Stimulated activated memory B cell treated with anti-CD40 and anti-IgM and Interleukin-4, amounts not matched to agents 10 μg/mL and 1 μg/mL and 100 μg/mL, for 72 hours (primary cell): ENCODE measurements at regions not wholly inside any gene's neighbourhood (a gene's known extent, or its start where the extent isn't known, plus 50 kb on each side); places are given as distances from the start of the nearest gene placed in this dataset.

Experiments used
- ATAC-seq: fragments of 150-1000 bp; cut with Tn5 transposase; 2 replicates; pipeline ENCODE4 v1.10.0; 2021
- H3K27ac Mint-ChIP-seq: one replicate; pipeline ENCODE4 v1.8.0; 2022; ENCODE audit warnings: mild to moderate bottlenecking, mixed read lengths
- H3K27me3 Mint-ChIP-seq: one replicate; pipeline ENCODE4 v1.8.0; 2022; ENCODE audit warnings: mixed read lengths
- H3K36me3 Mint-ChIP-seq: one replicate; pipeline ENCODE4 v1.8.0; 2022; ENCODE audit warnings: mixed read lengths
- H3K4me1 Mint-ChIP-seq: one replicate; pipeline ENCODE4 v1.8.0; 2022; ENCODE audit warnings: mixed read lengths
- H3K4me3 Mint-ChIP-seq: one replicate; pipeline ENCODE4 v1.8.0; 2022; ENCODE audit warnings: mild to moderate bottlenecking, moderate library complexity, mixed read lengths
- H3K9me3 Mint-ChIP-seq: one replicate; pipeline ENCODE4 v1.8.0; 2022; ENCODE audit warnings: mixed read lengths

DNA sequence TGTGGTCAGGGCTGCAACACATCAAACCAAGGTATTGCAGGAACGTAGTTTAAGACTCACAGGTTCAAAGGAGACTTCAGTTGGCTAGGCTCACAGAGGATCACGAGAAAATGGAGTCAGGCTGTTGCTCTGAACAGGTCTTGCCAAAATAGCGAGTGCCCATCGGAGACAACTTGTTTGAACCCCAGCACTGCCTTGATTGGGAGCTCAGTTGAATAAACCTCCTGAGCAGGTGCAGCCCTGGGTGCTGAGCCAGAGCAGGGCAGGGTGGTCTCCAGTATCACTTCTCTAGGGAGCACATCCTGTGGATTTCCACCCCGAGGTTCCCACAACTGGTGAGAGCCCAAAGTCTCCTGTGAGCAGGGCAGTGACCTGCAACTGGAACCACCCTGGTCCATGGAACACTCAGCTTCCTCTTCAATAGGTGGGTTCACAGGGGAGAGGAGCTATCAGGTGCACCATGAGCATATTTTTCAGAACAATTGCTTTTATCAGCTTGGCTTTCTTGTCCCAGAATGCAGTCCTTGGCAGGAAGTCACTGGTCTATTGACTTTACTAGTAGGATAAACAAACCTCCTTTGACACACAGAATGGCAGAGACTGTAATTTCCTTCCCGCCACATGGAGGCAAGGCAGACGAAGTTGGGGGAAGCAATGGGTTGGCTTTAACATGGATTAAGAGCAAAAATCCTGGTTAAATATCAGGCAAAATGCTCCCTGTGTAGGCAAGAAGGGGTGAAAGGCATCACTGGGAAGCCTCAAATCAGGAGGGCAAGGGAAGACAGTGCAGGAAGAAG is 267.7 kb upstream of the FOXQ1 start:
- no peak for ATAC-seq
- H3K27ac Mint-ChIP-seq, result no peak overlapping the region

DNA sequence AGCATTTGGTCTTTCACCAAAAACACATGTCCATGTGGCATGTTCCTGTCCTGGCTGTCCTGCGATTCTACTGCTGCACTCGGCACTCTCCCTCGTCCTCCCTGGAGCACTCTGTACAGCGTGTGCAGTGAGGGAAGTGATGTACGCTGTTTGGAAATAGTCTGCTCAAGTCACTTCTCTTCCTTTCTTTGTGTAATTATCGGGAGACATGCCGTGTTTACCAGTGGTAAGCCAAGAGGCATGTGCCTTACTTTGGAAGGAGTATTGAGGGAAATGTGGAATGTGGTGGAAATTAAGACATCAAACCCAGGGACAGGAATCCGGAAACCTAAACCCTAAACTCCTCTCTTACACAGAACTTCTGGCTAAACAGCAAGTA is 268.5 kb upstream of the FOXQ1 start:
- H3K4me3 Mint-ChIP-seq, result no peak overlapping the region
- H3K9me3 Mint-ChIP-seq, result peaks cover 3% of the 10 kb centered on the region
- no peaks in the 10 kb centered on the region for H3K4me1 Mint-ChIP-seq
- no peak overlapping the region for H3K27ac Mint-ChIP-seq
- peaks cover 51% of the 10 kb centered on the region for H3K27me3 Mint-ChIP-seq
- H3K36me3 Mint-ChIP-seq, result no peaks in the 10 kb centered on the region
- no peak for ATAC-seq

More for the DNA sequence above, 267.7 kb upstream of the FOXQ1 start:
- Mint-ChIP-seq H3K36me3 (no peaks in the 10 kb centered on the region), H3K4me1 (no peaks in the 10 kb centered on the region), H3K27me3 (peaks cover 52% of the 10 kb centered on the region), H3K9me3 (peaks cover 3% of the 10 kb centered on the region), H3K4me3 (no peak overlapping the region)

DNA sequence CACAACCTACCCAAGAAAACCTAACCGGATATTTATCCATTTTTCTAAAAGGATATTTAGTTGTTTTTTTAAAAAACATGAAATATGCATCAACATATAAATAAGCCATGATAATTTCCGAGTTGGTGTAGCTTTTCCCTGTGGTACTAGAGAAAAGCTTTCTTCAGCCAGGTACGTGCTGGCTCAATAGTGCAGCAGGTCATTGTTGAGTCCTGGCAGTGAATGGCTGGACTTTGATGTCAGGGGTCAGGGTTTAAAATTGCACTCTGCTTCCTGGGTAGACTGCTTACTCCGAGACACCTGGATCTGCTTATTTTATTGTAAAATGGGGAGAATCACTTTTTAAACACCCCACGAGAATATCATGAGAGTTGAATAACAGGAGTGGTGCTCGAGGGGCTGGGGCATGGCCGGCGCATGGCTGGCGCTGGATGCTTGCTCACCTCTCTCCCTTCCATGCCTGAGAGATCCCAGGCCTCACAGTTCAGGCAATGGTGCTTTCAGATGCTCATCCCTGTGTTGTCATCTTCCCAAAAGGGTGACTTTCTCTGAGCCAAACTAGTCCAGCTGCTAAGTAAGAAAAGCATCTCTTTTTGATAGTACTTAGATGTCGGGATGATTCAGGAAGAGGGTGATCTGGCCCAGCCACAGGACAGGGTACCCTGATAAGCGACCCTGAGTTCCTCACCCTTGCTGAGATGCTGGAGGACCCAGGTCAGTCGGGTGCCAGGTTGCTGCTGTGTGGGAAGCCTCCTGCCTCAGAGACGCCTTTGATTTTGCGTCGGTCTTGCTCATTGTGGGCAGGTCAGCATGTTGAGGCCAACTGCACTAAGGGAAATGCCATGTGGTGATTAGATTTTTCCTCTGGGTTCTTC is 269.1 kb upstream of the FOXQ1 start:
- H3K9me3 Mint-ChIP-seq, result peaks cover 3% of the 10 kb centered on the region
- ATAC-seq, result no peak
- H3K27ac Mint-ChIP-seq, result no peak overlapping the region
- no peaks in the 10 kb centered on the region for H3K4me1 Mint-ChIP-seq
- peaks cover 45% of the 10 kb centered on the region for H3K27me3 Mint-ChIP-seq
- no peak overlapping the region for H3K4me3 Mint-ChIP-seq
- no peaks in the 10 kb centered on the region for H3K36me3 Mint-ChIP-seq

DNA sequence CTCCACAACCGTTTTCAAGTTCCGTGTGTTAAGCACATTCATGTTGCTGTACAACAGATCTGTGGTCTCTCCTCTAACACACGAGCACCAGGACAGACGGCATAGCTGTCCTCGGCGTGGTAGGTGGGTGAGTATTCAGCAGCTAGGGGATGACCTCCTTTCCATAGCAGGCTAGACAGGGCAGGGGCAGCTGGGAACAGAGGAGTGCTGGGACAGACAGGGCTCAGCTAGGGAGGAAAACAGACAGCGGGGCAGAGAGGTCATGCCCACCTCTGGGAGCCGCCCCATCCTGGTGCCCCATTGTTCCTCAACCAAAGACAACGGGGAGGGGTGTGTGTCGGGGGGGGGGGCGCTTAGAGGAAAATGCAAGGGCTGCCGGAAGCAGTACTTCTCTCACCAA is 271.5 kb upstream of the FOXQ1 start:
- no peaks in the 10 kb centered on the region for H3K36me3 Mint-ChIP-seq
- no peaks in the 10 kb centered on the region for H3K4me1 Mint-ChIP-seq
- H3K9me3 Mint-ChIP-seq, result peaks cover 3% of the 10 kb centered on the region
- ATAC-seq, result peak; percentile 18
- H3K27ac Mint-ChIP-seq, result no peak overlapping the region
- H3K4me3 Mint-ChIP-seq, result no peak overlapping the region
- peaks cover 43% of the 10 kb centered on the region for H3K27me3 Mint-ChIP-seq

DNA sequence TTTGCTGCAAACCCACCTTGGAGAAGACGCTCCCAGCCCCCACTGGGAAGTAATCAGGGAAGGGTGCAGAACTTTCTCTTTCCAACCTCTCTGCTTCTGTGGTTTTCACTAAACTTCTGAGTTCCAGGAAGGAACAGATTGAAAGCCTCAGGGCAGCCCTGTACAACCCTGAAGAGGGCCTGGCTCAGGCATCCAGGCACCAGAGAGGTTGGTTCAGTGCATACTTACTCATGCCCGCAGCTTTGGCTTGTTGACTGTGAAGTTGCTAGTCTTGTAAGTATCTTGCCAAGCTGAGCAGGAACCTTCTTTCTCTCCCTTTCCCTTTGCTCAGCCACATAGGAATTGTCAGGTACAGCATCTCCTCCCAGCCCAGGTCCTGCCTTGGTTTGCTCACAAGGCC is 272.2 kb upstream of the FOXQ1 start:
- Mint-ChIP-seq H3K27ac (no peak overlapping the region), H3K9me3 (peaks cover 3% of the 10 kb centered on the region), H3K36me3 (no peaks in the 10 kb centered on the region), H3K4me3 (no peak overlapping the region), H3K27me3 (peaks cover 41% of the 10 kb centered on the region), H3K4me1 (no peaks in the 10 kb centered on the region)
- no peak for ATAC-seq

DNA sequence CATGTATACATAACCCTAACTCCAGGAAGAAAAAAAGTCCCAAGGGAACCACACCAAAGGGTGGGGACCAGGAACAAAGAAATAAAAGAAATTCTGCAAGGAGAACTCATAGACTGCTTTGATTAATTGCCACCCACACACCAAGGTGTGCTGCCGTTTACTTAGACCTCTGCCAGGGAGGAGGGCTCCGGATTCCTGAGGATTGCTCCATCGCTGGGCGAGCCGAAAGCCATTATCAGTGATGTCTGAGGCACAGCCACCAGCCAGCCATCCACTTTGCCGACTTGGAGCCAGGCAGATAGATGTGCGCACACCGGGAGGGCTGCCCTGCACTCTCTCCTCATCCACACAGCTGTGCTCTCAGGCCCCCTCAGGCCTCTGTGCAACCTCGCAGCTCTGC is 272.7 kb upstream of the FOXQ1 start:
- H3K4me1 Mint-ChIP-seq, result no peaks in the 10 kb centered on the region
- no peak overlapping the region for H3K27ac Mint-ChIP-seq
- H3K9me3 Mint-ChIP-seq, result peaks cover 3% of the 10 kb centered on the region
- H3K27me3 Mint-ChIP-seq, result peaks cover 36% of the 10 kb centered on the region
- no peak overlapping the region for H3K4me3 Mint-ChIP-seq
- no peaks in the 10 kb centered on the region for H3K36me3 Mint-ChIP-seq
- no peak for ATAC-seq

DNA sequence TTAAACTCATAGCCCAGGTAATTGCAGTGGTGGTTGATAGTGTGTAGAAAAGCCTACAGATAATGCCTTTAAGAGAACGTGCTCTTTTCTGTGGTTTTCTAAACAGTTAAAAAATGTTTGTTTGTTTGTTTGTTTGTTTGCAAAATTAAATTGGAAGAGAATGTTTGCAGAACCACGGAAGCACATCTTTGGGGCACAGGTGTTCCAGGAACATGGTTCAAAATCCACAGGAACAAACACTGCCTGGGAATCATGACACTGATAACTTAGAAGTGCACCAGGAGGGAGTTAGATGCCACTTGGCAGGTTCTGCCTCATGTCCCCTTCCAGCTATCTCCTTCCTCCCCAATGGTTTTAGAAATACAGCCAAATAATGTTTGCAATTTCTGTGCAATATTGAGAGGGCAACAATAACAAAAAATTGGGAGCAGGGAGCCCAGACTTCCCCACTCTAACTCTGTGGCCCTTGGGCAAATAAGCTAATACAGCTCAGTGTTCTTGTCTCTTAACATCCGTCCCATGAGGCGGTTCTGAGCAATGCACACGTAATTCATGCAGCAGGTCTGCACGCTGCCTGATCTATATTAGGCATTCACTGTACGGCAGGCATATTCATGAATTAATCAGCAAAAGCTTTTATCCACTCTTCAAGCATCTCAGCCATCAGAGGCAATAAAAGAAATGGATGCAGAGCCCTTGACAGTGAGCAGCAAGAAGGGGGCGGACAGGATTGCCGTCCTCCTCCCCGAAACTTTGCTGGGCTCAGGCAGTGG is 274.3 kb upstream of the FOXQ1 start:
- Mint-ChIP-seq H3K36me3 (no peaks in the 10 kb centered on the region), H3K4me1 (no peaks in the 10 kb centered on the region), H3K9me3 (peaks cover 3% of the 10 kb centered on the region), H3K4me3 (no peak overlapping the region), H3K27me3 (peaks cover 23% of the 10 kb centered on the region), H3K27ac (no peak overlapping the region)
- ATAC-seq, result no peak

DNA sequence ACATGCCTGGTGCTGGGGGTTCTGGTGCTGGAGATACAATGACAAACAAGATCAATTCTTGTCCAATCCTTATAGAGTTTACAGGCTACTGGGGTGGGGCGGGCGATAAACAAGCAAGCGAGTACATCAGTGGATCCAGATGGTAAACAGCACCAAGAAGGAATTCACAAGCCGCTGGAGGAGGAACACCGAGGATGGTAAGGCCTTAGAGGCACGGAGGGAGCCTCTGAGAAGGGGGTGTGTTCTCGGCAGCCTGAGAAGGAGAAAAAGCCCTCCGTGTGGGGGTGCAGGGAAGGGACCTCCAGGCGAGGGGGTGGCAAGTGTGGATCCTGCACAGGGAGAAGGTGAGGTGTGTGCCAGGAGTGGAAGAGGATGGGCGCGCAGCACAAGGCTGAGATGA is 276.5 kb upstream of the FOXQ1 start:
- no peak overlapping the region for H3K4me3 Mint-ChIP-seq
- no peaks in the 10 kb centered on the region for H3K4me1 Mint-ChIP-seq
- ATAC-seq, result no peak
- no peaks in the 10 kb centered on the region for H3K9me3 Mint-ChIP-seq
- H3K27me3 Mint-ChIP-seq, result peaks cover 11% of the 10 kb centered on the region
- H3K36me3 Mint-ChIP-seq, result no peaks in the 10 kb centered on the region
- no peak overlapping the region for H3K27ac Mint-ChIP-seq

DNA sequence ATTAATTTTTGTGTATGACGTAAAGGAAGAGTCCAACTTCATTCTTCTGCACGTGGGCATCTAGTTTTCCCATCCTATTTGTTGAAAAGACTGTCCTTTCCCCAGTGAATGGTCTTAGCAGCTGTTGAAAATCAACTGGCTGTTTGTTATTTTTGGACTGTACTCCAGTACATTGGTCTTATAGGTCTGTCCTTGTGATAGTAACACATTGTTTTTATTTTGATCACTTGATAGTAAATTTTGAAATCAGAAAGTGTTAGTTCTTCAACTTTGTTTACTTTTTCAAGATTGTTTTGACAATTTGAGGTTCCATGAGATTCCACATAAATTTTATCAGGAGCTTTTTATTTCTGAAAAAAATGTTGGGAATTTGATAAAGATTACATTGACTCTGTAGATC is 280.2 kb upstream of the FOXQ1 start:
- Mint-ChIP-seq H3K27ac (no peak overlapping the region), H3K9me3 (peaks cover 3% of the 10 kb centered on the region), H3K4me1 (no peaks in the 10 kb centered on the region), H3K27me3 (peaks cover 21% of the 10 kb centered on the region), H3K36me3 (no peaks in the 10 kb centered on the region), H3K4me3 (no peak overlapping the region)
- no peak for ATAC-seq

DNA sequence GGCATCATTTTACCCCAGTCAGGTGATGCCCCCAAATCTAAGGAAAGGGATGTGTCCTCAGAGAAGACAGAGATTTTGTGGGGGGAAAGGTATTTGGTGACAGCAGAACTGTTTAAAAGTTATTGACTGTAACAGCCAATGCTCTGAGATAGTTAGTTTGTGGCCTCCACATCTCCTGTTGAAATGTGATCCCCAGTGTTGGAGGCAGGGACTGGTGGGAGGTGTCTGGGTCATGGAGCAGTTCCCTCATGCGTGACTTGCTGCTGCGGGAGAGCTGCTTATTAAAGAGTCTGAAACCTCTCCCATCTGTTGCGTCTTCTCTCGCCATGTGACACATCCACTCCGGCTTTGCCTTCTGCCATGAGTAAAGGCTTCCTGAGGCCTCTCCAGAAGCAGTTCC is 282.8 kb upstream of the FOXQ1 start:
- H3K27ac Mint-ChIP-seq, result no peak overlapping the region
- H3K9me3 Mint-ChIP-seq, result peaks cover 3% of the 10 kb centered on the region
- no peak for ATAC-seq
- H3K36me3 Mint-ChIP-seq, result no peaks in the 10 kb centered on the region
- no peak overlapping the region for H3K4me3 Mint-ChIP-seq
- H3K4me1 Mint-ChIP-seq, result no peaks in the 10 kb centered on the region
- peaks cover 23% of the 10 kb centered on the region for H3K27me3 Mint-ChIP-seq

DNA sequence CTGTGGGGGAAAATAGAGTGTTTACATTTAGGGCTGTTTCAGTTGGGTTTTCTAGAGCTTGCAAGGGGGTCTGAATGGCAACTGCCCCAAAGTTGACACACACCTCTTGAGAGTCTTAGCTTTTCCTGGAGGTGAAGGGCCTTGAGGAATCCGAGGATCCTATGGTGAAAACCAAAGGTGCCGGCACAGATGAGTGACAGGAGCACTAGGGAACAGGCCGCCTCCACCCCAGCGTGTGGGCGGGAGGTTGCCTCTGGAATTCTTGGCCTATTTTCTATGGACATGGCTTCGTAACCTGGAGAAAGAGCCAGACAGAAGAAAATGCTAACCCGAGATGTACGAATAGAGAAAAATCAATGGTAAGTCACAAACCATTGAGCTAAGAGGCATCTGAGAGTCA is 283.2 kb upstream of the FOXQ1 start:
- no peak for ATAC-seq
- Mint-ChIP-seq H3K36me3 (no peaks in the 10 kb centered on the region), H3K9me3 (peaks cover 3% of the 10 kb centered on the region), H3K27me3 (peaks cover 27% of the 10 kb centered on the region), H3K4me3 (no peak overlapping the region), H3K4me1 (no peaks in the 10 kb centered on the region), H3K27ac (no peak overlapping the region)

DNA sequence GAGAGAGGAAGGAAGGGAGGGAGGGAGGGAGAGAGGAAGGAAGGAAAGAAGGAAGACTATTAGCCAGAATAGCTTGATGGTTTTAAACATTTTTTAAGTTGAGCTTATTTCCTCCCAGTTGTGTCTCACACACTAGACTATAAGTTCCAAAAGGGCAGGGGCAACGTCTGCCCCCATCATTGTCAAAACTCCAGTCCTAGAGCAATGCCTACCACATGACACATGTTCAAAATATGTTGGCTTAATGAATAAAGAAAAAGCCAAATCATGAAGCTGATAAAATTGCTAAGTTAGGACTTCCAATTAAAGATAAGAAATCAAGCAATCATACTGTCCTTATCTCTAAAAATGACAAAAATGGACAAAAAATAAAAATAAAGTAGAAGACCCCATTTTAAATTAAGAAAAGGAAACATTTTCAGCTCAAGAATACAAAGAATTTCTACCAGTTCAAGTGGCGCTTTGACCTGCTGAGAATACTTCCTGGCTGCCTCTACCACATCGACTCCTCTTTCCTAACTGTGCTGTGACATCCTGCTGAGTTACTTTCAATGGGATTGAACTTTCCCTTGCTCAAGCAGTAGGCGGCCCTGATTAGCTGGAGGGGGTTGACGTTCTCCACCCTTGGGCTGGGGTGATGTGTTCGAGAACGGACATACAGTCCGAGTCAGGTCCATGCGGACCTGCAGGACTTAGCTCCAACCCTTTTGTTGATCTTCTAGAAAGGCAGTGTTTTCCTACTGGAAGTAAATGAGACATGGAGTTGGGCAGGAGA is 283.9 kb upstream of the FOXQ1 start:
- no peak overlapping the region for H3K27ac Mint-ChIP-seq
- peaks cover 29% of the 10 kb centered on the region for H3K27me3 Mint-ChIP-seq
- no peaks in the 10 kb centered on the region for H3K4me1 Mint-ChIP-seq
- peaks cover 3% of the 10 kb centered on the region for H3K9me3 Mint-ChIP-seq
- no peaks in the 10 kb centered on the region for H3K36me3 Mint-ChIP-seq
- H3K4me3 Mint-ChIP-seq, result no peak overlapping the region
- ATAC-seq, result no peak

DNA sequence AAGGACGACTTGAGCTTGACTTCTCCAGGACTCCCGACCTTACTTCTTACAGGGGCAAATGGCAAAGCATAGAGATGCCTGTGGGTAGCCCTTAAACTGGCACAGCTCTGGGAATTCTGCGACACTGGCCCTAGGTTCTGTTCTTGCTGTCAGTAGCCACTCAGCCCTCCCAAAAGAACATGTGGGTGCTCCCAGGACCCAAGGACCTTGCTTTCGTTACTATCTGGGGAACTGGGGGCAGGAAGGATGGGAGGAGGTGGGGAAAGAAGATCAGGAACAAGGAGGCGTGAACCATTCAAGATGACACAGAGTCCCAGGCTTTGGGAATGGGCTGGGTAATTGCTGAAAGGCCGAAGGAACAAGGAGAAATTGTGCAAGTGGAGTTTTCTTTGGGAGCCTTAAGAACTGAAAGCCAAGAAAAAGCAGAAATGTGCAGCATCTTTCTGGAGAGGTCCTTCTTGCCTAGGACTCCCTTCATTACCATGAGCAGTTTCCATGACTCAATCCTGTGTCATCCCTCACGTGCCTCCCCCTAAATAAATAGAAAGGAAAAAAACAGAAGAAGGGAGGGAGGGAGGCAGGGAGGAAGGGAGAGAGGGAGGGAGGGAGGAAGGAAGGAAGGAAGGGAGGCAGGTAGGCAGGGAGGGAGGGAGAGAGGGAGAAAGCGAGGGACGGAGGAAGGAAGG is 284.6 kb upstream of the FOXQ1 start:
- no peak for ATAC-seq
- Mint-ChIP-seq H3K9me3 (peaks cover 3% of the 10 kb centered on the region), H3K4me3 (no peak overlapping the region), H3K36me3 (no peaks in the 10 kb centered on the region), H3K27ac (no peak overlapping the region), H3K4me1 (no peaks in the 10 kb centered on the region), H3K27me3 (peaks cover 29% of the 10 kb centered on the region)

DNA sequence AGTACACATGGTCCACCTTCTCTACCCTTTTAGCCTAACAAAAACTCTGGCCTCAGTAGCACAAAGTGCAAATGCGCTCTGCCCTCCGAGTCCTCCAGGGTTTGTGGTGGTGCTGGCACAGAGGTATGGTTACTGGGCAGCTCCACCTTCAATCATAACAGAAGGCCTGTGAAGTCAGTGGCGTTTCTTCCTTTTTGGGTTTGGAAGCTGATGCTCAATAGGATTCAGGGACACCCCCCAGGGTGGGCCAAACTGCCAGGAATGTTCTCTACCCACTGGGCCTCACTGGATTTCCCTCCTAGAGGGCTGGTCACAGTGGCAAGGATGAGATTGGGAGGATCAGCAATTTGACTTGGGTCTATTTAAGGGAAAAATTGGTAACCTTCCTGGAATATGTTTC is 286.1 kb upstream of the FOXQ1 start:
- H3K27ac Mint-ChIP-seq, result no peak overlapping the region

More for the DNA sequence above, 286.1 kb upstream of the FOXQ1 start:
- Mint-ChIP-seq H3K4me1 (no peaks in the 10 kb centered on the region), H3K9me3 (peaks cover 3% of the 10 kb centered on the region), H3K27me3 (peaks cover 29% of the 10 kb centered on the region), H3K36me3 (no peaks in the 10 kb centered on the region), H3K4me3 (no peak overlapping the region)
- ATAC-seq, result no peak
